Astrocyte (in vitro differentiated cells and primary cell): ENCODE measurements at regions not wholly inside any gene's neighbourhood (a gene's known extent, or its start where the extent isn't known, plus 50 kb on each side); places are given as distances from the start of the nearest gene placed in this dataset.

Experiments used
- DNase-seq: peaks from one replicate; pipeline ENCODE4 v3.0.0-alpha.2; 2010; ENCODE audit warnings: low read depth
- FAIRE-seq: peaks from 2 replicates; lab custom pipeline; 2011; peaks lifted over from hg19 to GRCh38; lab: Jason Lieb, UNC
- H2AFZ ChIP-seq: 2 replicates; pipeline ENCODE4 v1.6.0; 2012; ENCODE audit warnings: low read depth, low read length, inconsistent platforms
- H3K27ac ChIP-seq: 2 replicates; pipeline ENCODE4 v1.5.1; 2011; ENCODE audit warnings: low read depth, low read length, inconsistent platforms
- H3K27me3 ChIP-seq: 2 replicates; pipeline ENCODE4 v1.6.0; 2011; ENCODE audit warnings: low read length, inconsistent platforms; ENCODE audit not compliant: insufficient read depth
- H3K36me3 ChIP-seq: 2 replicates; pipeline ENCODE4 v1.5.1; 2011; ENCODE audit warnings: low read length, inconsistent platforms; ENCODE audit not compliant: insufficient read depth
- H3K4me1 ChIP-seq: 2 replicates; pipeline ENCODE4 v1.5.1; 2011; ENCODE audit warnings: low read length, inconsistent platforms; ENCODE audit not compliant: insufficient read depth
- H3K4me2 ChIP-seq: 2 replicates; pipeline ENCODE4 v1.6.0; 2012; ENCODE audit warnings: low read length, inconsistent platforms
- H3K4me3 ChIP-seq: 2 replicates; pipeline ENCODE4 v1.5.1; 2011; ENCODE audit warnings: low read depth, mild to moderate bottlenecking, low read length, inconsistent platforms; ENCODE audit not compliant: insufficient read depth
- H3K79me2 ChIP-seq: 2 replicates; pipeline ENCODE4 v1.6.0; 2012; ENCODE audit warnings: mild to moderate bottlenecking, low read length, inconsistent platforms; ENCODE audit not compliant: insufficient read depth
- H3K9ac ChIP-seq: 2 replicates; pipeline ENCODE4 v1.6.0; 2012; ENCODE audit warnings: mild to moderate bottlenecking, low read length, inconsistent platforms
- H3K9me3 ChIP-seq: 2 replicates; pipeline ENCODE4 v1.5.1; 2012; ENCODE audit warnings: low read depth, mild to moderate bottlenecking, low read length, inconsistent platforms; ENCODE audit not compliant: insufficient read depth
- H4K20me1 ChIP-seq: 2 replicates; pipeline ENCODE4 v1.6.0; 2012; ENCODE audit warnings: low read length, inconsistent platforms; ENCODE audit not compliant: insufficient read depth
- H3K27ac Mint-ChIP-seq: one replicate; pipeline ENCODE4 v1.8.0; 2021; ENCODE audit warnings: mild to moderate bottlenecking, mixed read lengths; ENCODE audit not compliant: unreplicated experiment
- H3K27me3 Mint-ChIP-seq: one replicate; pipeline ENCODE4 v1.8.0; 2021; ENCODE audit warnings: low read depth, mixed read lengths; ENCODE audit not compliant: unreplicated experiment
- H3K36me3 Mint-ChIP-seq: one replicate; pipeline ENCODE4 v1.8.0; 2021; ENCODE audit warnings: low read depth, mixed read lengths; ENCODE audit not compliant: unreplicated experiment
- H3K4me1 Mint-ChIP-seq: one replicate; pipeline ENCODE4 v1.8.0; 2021; ENCODE audit warnings: low read depth, mixed read lengths; ENCODE audit not compliant: unreplicated experiment
- H3K4me3 Mint-ChIP-seq: one replicate; pipeline ENCODE4 v1.8.0; 2021; ENCODE audit warnings: mild to moderate bottlenecking, moderate library complexity, mixed read lengths; ENCODE audit not compliant: unreplicated experiment
- H3K9me3 Mint-ChIP-seq: one replicate; pipeline ENCODE4 v1.8.0; 2021; ENCODE audit warnings: mild to moderate bottlenecking, mixed read lengths; ENCODE audit not compliant: unreplicated experiment
- EZH2 ChIP-seq: IDR thresholded peaks from 2 replicates; pipeline ENCODE4 v1.6.1; 2012; ENCODE audit warnings: mild to moderate bottlenecking, low read length, inconsistent platforms; ENCODE audit not compliant: insufficient read depth
- TF ChIP-seq, protein P1 (sequence below): IDR thresholded peaks from 2 replicates; pipeline ENCODE4 v1.5.1; 2011; ENCODE audit warnings: low read depth, mild to moderate bottlenecking, inconsistent platforms, low read length, moderate library complexity; ENCODE audit not compliant: insufficient read depth

DNA sequence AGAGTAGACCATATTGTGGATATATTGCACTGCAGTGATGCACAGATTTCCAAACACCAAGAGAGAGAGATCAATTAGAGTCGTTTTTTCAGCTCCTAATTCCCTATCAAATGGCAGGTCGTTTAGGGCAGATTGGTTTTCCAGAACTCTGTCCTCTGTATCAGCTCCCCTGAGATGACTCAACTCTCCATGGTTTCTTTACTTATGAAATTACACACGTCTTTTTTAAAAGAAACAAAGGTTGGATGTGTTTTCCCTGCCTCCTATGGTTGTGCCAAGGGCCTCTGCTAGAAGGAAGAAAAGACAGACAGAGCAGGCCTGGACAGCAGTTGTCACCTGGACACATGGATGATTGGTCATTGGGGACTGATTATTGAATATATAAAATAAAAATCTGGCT is 478.1 kb upstream of the NBEA start:
- no peak overlapping the region for H2AFZ ChIP-seq
- H3K36me3 ChIP-seq = no peaks in the 10 kb centered on the region
- Mint-ChIP-seq H3K27ac (no peak overlapping the region), H3K4me1 (peaks cover 14% of the 10 kb centered on the region), H3K36me3 (no peaks in the 10 kb centered on the region), H3K4me3 (no peak overlapping the region), H3K27me3 (peaks cover 3% of the 10 kb centered on the region), H3K9me3 (peaks cover 5% of the 10 kb centered on the region)
- H3K27me3 ChIP-seq = no peaks in the 10 kb centered on the region
- no peak overlapping the region for H3K27ac ChIP-seq
- peaks cover 9% of the 10 kb centered on the region for H3K4me1 ChIP-seq
- no peaks in the 10 kb centered on the region for H3K9me3 ChIP-seq
- TF ChIP-seq, protein P1, sequence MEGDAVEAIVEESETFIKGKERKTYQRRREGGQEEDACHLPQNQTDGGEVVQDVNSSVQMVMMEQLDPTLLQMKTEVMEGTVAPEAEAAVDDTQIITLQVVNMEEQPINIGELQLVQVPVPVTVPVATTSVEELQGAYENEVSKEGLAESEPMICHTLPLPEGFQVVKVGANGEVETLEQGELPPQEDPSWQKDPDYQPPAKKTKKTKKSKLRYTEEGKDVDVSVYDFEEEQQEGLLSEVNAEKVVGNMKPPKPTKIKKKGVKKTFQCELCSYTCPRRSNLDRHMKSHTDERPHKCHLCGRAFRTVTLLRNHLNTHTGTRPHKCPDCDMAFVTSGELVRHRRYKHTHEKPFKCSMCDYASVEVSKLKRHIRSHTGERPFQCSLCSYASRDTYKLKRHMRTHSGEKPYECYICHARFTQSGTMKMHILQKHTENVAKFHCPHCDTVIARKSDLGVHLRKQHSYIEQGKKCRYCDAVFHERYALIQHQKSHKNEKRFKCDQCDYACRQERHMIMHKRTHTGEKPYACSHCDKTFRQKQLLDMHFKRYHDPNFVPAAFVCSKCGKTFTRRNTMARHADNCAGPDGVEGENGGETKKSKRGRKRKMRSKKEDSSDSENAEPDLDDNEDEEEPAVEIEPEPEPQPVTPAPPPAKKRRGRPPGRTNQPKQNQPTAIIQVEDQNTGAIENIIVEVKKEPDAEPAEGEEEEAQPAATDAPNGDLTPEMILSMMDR = no peak
- no peak for TF ChIP-seq EZH2
- H3K4me2 ChIP-seq = no peak overlapping the region
- no peaks in the 10 kb centered on the region for H3K79me2 ChIP-seq
- no peak overlapping the region for H3K9ac ChIP-seq
- DNase-seq = peak; percentile 17
- FAIRE-seq = no peak
- no peaks in the 10 kb centered on the region for H4K20me1 ChIP-seq
- H3K4me3 ChIP-seq = no peak overlapping the region

DNA sequence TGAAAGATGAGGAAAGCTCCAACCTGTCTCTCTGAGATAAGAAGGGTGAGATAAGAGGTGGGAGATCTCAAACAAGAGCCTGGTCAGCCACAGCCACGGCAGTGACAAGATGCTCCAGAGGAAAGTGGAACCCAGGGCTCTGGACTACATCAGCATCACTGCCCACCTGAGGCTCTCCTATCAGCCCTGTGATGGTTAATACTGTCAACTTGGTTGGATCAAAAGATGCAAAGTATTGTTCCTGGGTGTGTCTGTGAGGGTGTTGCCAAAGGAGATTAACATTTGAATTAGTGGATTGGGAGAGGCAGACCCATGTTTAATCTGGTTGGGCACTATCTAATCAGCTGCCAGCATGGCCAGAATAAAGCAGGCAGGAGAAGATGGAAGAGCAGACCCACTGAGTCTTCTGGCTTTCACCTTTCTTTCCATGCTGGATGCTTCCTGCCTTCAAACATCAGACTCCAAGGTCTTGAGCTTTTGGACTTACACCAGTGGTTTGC is 476.6 kb upstream of the NBEA start:
- H3K4me1 Mint-ChIP-seq = peaks cover 12% of the 10 kb centered on the region
- Histone ChIP-seq H3K79me2 (no peaks in the 10 kb centered on the region), H3K27ac (no peak overlapping the region), H3K4me1 (peaks cover 9% of the 10 kb centered on the region), H4K20me1 (no peaks in the 10 kb centered on the region), H3K9ac (no peak overlapping the region), H2AFZ (no peak overlapping the region), H3K9me3 (no peaks in the 10 kb centered on the region), H3K4me3 (no peak overlapping the region), H3K36me3 (no peaks in the 10 kb centered on the region), H3K27me3 (no peaks in the 10 kb centered on the region), H3K4me2 (no peak overlapping the region)
- no peak for DNase-seq
- no peak overlapping the region for H3K27ac Mint-ChIP-seq
- no peak overlapping the region for H3K4me3 Mint-ChIP-seq
- peaks cover 5% of the 10 kb centered on the region for H3K9me3 Mint-ChIP-seq
- TF ChIP-seq, protein P1 = no peak
- TF ChIP-seq EZH2 = no peak
- no peak for FAIRE-seq
- H3K36me3 Mint-ChIP-seq = no peaks in the 10 kb centered on the region
- H3K27me3 Mint-ChIP-seq = peaks cover 3% of the 10 kb centered on the region

- FAIRE-seq = no peak
- no peak overlapping the region for H3K27ac ChIP-seq
- no peak for DNase-seq
- peaks cover 5% of the 10 kb centered on the region for H3K9me3 Mint-ChIP-seq
- H3K4me2 ChIP-seq = no peak overlapping the region
- no peak overlapping the region for H3K4me3 Mint-ChIP-seq
- peaks cover 12% of the 10 kb centered on the region for H3K4me1 Mint-ChIP-seq
- H3K4me1 ChIP-seq = peaks cover 9% of the 10 kb centered on the region
- TF ChIP-seq EZH2 = no peak
- TF ChIP-seq, protein P1 = no peak
- H3K36me3 Mint-ChIP-seq = no peaks in the 10 kb centered on the region
- H3K9ac ChIP-seq = no peak overlapping the region
- H3K4me3 ChIP-seq = no peak overlapping the region
- H3K27me3 ChIP-seq = no peaks in the 10 kb centered on the region
- no peaks in the 10 kb centered on the region for H3K79me2 ChIP-seq
- H3K27me3 Mint-ChIP-seq = peaks cover 3% of the 10 kb centered on the region
- no peak overlapping the region for H3K27ac Mint-ChIP-seq
- no peaks in the 10 kb centered on the region for H3K9me3 ChIP-seq
- H4K20me1 ChIP-seq = no peaks in the 10 kb centered on the region
- H2AFZ ChIP-seq = no peak overlapping the region
- H3K36me3 ChIP-seq = no peaks in the 10 kb centered on the region
Observed at GRCh38 chr13:34466301-34466700, 475.8 kb upstream of the NBEA start.
